ENCODE measurements at regions not wholly inside any gene's neighbourhood (a gene's known extent, or its start where the extent isn't known, plus 50 kb on each side); places are given as distances from the start of the nearest gene placed in this dataset.

DNA sequence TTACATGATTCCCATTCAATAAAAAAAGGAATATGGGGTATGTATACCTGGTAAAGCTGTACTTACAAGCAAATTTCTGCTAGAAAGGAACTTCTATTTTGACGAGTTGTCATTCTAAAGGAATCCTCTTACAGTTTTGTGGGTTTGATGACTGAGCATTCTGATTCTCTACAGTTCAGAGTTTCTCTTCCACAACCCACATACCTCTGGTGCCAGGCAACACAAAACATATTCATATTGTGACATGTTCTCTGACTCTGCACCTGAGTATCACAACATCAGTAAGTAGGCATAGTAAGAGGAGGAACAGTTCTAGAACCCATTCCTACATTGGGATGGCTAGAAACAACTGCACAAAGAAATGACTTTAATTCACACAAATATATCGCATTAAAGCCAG, 636.6 kb downstream of the MED13L start:
- no peak for DNase-seq (ENCODE audit: low spot score)

DNA sequence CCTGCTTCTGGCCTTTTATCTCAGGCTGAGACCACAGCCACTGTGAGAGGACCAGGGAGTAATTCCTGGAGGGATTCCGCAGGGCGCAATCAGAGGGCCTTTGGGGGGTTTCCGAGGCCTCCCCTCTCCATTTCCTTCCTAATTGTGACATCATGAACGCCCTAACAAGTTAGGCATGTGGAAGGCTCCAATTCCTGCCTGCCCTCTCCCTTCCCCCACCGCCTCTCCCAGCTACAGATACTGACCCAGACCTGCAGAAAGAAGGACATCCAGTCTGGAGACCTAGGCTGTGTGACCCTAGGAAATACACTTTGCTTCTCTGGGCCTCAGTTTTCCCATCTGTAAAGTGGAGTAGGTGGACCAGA, 637.9 kb downstream of the MED13L start:
- no peak for DNase-seq (ENCODE audit: low spot score)

DNA sequence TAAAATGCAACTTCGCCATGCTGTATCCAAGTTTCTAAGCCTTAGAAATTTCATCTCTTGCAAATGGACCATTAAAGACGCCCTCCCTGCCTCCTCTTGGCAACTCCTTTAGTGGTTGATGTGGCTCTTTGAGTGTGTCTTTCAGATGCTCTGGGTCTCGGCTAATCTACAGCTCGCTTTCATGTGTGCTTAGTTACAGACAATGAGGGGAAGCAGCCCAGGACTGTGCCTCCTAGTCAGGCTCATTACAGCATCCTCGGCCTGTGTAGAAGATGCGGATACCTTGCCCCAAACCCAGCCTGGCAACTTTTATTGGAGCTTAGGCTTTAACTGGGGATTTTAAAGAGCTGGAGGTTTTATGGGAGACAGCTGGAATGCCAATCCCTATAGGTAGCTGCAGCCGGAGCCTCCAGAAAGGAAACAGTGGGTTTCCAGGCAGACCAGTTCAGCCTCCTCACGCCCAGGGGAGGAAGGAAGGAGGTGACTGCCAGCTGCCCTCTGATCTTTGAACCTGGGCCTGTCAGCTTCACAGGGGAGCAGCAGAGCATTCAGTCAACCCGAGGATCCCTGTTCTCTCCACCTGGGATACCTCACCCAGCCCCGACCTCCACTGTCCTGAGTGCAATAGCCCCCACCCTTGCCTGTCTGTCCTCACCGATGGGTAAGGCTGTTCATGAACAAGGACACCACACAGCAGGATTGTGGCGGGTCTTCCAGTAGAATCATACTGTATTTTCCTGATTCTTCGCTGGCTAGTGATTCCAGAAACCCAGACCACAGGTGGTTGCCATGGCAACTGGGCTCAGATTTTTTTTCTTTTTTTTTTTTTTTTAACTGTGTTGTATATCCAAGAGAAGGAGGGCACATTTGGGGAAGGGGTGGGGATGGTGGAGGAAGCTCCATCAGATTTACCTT, 638.5 kb downstream of the MED13L start:
- no peak for DNase-seq (ENCODE audit: low spot score)

DNA sequence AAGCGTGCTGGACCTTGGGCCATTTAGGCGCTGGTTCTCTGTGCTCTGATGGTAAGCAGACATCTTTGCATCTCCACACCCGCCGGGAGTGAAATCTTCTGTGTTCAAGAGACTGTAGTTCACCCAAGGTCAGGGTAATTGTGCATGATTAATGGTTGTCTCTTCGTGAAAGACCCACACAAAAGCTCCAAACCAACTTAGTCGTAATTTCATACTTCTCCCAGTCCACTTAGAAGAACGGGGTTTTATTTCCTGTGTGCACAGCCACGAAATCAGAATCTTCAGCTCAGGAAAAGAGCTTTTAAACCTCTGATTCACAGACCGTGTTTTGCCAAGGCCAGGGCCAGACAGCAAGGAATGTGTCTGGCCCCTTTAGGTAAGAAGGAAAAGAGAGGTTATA, 640.9 kb downstream of the MED13L start:
- no peak for DNase-seq (ENCODE audit: low spot score)

DNA sequence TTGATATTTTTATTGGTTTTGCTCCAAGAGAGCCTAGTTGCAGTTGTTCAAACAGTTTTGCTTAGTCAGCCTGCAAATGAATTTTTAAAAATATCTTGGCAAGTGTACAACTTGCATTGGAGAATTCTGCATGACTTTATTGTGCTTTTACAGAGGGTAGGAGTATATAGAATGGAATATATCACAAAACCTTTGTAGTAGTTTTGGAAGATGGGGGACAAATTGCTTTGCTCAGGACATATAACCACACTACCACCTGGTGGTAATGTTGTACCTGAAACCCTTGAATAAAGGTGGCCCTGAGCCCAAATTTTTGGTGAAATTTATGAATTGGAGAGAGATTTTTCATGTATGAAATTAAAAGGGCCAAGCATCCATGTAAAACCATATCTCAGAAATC, 645.2 kb downstream of the MED13L start:
- no peak for DNase-seq (ENCODE audit: low spot score)

DNA sequence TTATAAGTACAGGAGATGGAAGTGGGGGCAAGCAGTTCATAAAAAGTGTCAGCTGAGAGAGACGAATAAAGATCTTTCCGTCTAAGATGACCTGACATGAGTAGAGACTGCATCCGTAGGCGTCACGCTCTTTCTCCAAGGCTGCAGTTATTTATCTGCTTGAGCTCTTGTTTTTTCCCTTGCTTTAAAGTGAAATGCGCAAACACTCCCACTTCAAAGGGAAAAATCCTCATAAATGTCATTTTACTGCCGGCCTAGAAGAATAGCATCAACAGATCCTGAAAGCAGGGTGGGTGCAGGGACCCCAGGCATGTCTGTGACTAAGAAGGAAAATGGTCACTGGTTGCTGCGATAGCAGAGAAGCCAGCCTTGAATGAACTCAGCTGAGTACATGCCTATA, 647.4 kb downstream of the MED13L start:
- DNase-seq (ENCODE audit: low spot score), result no peak

DNA sequence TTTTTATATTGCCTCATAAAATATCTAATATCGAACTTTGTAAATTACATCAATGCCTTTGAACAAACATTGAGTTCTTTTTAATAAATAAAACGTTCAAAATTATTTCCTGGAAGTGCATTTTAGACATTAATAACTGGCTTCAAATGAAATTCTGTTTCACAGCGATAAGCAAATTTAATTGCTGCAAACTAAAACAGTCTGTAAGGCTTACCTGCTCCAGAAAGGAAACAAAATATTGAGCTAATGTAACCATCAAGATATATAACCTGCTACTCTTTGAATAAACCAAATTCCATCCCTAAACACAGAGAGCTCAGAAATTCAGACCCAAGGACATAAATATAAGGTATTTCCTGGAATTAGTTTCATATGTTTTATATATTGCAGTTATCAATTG, 651.3 kb downstream of the MED13L start:
- no peak for DNase-seq (ENCODE audit: low spot score)

DNA sequence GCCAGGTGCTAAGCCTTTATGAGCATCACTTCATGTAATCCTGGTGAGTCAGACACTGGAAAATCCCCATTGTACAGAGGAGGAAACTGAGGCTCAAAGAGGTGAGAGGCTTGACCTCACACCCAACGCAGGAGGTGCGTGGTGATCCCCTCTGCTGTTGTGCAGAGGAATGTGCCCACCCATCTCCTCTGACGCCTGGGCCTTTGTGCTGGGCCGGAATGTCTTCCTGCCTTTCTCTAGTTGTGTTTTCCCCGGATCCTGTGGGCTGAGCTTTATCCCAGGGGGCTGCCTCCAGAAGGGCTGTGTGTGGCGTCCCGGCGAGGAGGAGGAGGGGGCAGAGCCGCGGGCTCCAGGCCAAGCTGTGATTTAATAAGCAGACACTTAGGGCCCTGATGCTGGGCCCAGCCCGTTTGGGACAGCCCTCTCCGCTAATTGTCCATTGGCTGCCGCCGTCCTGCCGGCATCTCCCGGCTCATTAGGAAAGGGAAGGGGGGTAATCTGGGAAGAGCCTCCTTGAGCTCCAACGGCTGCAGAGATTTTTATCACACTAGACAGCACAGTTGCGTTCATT, 653.6 kb downstream of the MED13L start:
- DNase-seq (ENCODE audit: low spot score), result no peak

DNA sequence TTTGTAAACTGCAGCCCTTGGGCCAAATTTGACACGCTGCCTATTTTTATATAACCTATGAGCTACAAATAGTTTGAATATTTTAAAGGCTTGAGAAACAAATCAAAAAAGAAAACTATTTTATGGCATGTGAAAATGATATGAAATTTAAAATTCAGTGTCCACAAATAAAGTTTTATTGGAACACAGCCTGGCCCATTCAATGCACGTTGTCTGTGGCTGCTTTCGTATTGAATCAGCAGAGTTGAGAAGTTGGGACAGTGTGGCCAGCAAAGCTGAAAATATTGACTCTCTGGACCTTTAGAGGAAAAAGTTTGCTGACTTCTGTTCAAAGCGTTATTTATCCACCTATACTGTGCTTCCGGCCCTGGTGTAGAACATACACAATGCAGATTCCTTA, 654.2 kb downstream of the MED13L start:
- DNase-seq (ENCODE audit: low spot score), result no peak

DNA sequence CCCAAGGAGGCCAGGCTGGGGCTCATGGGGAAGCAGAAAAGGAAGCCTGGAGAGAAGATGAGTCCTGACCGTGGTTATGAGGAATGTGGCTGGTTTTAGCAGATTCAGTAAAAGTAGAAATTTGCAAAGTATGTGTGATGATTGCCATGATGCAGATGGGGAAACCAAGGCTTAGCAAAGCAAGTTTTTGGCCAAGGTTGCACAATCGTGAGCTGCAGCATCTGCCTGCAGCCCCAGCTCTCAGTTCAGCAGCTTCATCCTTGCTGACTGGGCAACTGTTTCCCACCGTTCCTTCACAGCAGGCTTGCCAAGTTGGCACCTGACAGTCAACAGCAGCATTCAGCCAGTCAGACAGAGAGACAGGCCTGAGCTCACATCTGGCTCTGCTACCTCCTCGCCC, 656.7 kb downstream of the MED13L start:
- no peak for DNase-seq (ENCODE audit: low spot score)

DNA sequence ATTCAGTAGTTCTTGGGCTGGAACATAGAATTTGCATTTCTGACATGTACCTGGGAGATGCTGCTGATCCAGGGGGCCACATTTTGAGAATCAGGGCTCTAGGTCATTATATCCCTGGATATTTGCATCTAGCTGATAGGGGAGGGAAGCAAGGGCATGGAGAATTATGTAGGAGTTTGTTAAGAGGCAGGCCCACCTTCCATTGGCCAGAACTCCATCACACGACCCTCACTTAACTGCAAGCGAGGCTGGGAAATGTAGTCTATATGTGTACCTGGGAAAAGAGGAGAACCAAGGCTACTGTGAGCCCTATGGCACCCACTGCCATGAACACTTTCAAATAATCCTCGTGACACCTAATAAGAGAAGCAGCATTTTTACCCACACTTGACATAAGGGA, 657.6 kb downstream of the MED13L start:
- no peak for DNase-seq (ENCODE audit: low spot score)

DNA sequence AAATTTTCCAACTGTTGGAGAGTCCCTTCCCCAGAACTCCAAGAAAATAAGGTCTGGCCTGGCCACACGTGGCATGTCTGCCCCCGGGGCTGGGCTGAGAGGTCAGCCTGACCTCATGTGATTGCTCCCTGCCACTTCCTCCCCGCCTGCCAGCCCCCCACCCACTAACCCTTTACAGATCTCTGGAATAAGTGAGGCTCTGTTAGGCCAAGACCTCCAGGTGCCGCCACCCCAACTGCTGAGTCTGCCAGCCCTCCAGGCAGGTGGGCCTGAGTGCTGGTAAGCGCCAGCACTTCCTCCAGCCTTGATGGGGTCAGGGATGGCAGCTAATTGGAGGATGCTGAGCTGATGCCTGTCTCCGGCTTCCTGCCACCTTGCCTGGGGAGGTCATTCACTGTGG, 658.4 kb downstream of the MED13L start:
- DNase-seq (ENCODE audit: low spot score), result no peak

DNA sequence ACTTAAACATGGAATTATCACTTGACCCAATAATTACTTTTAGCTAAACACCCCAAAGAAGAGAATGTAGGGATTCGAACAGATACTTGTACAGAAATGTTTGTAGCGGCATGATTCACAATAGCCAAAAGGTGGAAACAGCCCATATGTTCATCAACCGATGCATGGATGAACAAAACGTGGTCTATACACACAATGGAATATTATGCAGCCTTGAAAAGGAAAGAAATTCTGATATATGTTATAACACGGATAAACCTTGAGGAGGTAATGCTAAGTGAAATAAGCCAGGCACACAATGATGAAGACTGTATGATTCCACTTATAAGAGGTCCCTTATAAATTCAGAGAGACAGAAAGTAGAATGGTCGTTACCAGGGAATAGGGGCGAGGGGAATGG, 659.4 kb downstream of the MED13L start:
- no peak for DNase-seq (ENCODE audit: low spot score)

DNA sequence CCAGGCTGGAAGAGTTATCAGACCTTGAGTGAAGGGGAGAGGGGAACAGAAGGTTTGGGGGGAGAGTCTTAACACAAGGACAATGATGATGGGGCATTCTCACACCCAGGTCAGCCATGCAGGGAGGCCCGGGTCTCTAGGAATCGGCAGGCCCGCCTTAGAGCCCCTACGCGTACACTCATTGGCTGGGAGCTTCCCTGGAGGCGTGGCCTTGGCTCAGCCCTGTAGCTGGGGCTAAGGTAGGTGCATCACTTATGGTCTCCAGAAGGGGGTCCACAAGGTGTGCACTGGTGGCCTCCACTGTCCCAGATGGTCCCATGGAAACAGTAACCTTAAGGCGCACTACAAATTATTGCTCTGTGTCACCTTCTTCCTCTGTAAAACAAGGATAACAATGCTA, 660.1 kb downstream of the MED13L start:
- DNase-seq (ENCODE audit: low spot score), result no peak

DNA sequence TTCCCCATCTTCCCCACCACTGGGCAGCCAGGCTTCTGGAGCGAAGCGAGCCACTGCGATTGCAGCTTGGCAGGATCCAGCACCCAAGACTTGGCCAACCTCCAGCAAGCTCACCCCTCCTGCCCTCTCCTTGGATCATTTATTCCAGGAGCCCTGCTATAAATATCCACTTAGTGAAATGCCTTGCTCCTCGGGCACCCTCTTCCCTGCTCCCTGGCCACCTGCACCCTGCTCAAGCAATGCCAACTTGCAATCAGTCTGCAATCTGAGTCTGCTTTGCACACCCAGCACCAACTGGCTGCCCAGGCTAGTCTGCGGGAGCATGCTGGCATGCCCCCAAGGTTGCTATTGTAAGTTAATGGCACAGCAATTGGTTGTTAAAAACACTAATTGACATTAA, 666.0 kb downstream of the MED13L start:
- no peak for DNase-seq (ENCODE audit: low spot score)

DNA sequence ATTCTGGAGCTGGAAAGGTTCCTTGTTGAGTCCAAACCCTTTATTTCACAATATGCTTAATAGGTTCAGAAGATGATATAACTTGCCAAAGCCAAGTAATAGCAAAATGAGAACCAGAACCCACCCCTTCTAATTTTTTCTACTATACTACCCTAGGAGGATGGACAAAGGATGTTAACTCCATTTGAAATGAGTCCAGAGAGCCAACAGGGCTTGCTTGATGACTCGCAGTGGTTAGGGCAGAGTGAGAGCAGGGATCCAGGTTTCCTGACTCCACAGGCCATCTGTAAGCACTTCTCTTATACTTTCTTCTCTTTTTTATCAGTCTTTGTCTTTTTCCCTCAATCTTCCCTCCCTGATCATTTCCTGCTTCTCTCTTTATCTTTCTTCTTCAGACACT, 668.1 kb downstream of the MED13L start:
- no peak for DNase-seq (ENCODE audit: low spot score)

DNA sequence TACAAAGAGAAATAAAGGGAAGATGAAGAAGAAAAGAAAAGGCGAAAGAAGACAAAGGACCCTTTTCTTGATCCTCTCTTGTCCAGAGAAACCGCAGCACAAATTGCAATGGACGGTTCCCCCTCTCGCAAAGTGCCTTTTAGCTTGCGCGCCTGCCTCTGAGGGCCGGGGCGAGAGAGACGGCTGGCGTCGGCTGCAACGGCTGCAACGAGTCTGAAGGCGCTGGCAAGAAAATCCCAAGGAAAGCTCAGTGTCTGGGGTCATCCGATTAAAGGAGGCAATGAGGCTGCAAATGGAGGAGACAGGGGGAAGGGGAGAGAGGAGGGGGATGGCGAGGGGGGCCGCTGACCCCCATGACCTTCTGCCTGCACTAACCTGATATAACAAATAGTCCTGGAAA, 671.5 kb downstream of the MED13L start:
- no peak for DNase-seq (ENCODE audit: low spot score)

DNA sequence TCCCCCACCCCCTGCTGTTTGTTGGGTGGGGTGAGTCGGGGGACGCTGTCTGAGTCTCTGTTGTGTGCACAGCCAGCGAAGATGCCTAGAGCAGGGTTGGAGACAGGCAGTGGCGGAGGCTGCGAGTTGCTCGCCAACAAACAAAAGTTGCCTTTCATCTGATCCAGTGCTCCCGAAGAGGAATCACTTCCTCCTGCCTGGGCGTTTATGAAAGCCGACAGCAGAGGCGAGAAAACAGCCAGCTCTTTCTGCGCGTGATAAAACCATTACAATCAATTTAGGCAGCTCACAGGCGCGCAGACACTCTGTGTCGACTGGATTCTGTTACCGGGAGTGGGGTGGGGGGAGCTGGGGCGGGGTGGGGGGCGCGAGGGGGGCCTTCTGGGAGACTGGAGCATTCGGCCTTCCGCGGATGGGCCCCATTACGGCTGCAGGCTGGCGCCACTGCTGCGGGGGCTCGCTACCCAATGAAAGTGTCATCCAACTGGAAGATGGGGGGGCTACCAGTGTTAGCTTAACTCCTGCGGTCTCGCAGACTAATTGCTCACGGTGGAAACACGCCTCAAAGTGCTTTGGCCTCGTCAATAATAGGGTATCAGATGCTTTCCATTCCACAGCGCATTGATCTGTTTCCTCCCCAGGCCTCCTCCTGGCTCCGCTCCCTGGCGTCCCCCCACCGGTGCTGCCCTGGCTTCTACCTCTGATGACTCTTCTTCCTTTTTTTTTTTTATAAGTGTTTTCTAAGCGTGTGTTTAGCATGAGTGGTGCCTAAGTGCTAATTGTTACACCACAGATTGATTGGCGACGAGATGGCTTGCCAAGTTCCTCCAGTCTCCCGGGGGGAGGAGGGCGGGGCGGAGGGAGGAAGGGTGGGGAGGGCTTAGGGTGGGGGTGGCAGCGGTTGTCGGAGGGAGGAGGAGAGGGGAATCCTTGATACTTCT, 678.4 kb downstream of the MED13L start:
- no peak for DNase-seq (ENCODE audit: low spot score)

DNA sequence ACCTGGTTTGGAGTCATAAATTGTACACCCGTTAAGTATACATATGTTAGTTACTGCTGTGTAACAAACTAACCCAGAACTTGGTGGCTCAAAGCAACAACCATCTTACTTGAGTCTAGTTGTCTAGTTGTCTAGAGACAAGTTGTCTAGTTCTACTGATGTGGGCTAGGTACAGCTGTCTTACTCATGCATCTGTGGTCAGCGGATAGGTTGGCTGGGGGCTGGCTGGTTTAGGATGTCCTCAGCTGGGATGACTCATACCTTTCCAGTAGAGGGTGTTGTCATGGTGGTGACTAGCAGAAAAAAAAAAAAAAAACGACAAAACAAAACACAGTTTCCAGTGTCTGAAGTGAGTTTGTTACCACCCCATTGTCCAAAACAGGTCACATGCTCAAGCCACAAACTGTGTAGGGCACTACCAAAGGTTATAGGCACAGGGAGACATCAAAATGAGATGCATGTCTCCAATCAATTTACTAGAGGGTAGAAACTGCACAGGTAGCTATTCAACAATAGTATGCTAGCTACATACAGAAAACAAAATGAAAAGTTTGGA, 680.3 kb downstream of the MED13L start:
- peak; percentile 4 for DNase-seq (ENCODE audit: low spot score)

DNA sequence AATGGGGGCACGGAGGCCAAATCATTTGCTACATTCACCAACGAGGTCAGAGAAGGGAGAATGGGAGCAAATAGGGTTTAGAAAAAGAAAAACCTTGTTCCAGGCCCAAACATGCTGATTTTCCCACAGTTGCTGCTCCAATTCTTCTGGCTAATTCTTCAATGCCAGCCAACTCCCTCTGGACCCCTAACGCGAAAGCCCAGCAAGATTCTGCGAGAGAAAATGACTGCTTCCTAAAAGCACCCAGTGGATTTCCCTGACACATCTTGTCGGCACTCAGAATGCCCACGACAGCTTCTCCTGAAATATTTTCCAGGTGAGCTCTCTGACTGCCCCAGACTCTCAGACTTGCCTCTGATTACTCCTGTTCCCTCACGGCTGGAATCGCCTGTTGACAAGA, 689.4 kb downstream of the MED13L start:
- DNase-seq (ENCODE audit: low spot score), result no peak

DNA sequence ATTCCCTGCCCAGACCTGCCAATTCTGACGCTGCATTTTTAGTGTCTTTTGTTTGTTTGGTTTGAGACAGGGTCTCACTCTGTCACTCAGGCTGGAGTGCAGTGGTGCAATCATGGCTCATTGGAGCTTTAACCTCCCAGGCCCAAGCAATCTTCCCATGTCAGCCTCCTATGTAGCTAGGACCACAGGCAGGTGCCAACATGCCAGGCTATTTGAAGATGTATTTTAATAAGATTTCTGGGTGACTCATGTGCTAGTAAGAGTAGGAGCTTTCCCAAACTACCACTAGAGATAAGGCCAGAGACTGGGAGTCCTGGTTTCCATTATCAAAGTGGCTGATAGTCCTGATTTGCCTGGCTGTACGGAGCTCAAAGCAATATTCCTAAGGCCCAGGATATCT, 693.3 kb downstream of the MED13L start:
- no peak for DNase-seq (ENCODE audit: low spot score)

DNA sequence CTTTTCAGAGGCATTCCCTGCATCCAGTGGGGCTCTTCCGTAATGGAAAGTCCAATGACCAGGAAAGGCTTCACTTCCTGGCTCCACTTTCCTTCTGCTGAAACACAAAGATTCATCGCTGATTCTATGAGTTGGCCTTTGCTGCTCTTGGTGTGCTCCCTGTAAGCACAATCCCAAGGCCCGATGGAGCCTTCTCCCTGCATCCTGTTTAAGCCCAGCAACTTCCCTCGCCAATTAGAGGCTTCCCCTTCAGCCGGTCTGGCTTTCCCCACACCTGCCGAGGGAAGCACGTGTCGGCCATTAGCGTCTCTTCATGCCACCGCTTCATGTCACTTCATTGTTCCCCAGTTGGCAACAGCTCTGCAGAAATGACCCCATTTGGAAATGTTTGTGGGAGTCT, 693.9 kb downstream of the MED13L start:
- DNase-seq (ENCODE audit: low spot score), result no peak

DNA sequence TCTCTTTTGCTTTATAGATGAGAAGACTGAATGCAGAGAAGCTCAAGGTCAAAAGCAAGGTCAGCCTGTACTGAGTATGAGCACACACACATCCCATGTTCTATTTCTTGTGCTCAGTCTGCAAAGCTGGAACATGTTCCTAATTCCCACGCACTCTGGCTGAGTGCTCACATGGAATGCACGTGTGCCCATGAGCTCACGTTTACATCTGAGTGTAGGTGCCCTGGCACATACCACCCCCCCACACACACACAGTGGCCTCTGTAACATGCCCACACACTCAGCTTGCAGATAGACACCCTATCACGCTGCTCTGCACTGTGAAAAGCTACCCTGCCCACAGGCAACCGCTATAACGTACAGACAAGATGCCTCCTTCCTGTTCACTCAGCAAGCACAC, 700.1 kb downstream of the MED13L start:
- DNase-seq (ENCODE audit: low spot score), result no peak
